CD4-positive, alpha-beta T cell treated with Interleukin-2 at 100 ng/mL for 4 hours (primary cell): ENCODE measurements at regions not wholly inside any gene's neighbourhood (a gene's known extent, or its start where the extent isn't known, plus 50 kb on each side); places are given as distances from the start of the nearest gene placed in this dataset.
"Not testable (repeated sequence)": the region's sequence is repeated elsewhere in the genome, so short reads cannot be mapped to it uniquely, and the experiment has no call there.

Experiments used
- DNase-seq: peaks from one replicate; pipeline ENCODE4 v3.0.0-alpha.2; 2020; ENCODE audit warnings: low spot score

DNA sequence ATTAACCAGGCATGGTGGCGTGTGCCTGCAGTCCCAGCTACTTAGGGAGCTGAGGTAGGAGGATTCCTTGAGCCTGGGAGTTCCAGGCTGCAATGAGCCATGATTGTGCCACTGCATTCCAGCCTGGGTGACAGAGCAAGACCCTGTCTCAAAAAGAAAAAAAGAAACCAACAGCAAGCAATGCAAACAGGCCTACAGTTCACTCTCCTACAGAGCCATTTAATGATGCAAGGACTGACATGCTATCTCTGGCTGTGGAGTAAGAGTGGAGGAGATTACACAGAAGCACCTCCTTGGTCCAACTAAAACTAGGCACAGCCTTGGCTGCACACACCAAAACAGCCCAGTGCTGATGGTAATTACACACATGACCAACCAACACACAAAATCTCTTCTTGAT is 127.5 kb upstream of the SOD1 start:
- DNase-seq, result no peak

DNA sequence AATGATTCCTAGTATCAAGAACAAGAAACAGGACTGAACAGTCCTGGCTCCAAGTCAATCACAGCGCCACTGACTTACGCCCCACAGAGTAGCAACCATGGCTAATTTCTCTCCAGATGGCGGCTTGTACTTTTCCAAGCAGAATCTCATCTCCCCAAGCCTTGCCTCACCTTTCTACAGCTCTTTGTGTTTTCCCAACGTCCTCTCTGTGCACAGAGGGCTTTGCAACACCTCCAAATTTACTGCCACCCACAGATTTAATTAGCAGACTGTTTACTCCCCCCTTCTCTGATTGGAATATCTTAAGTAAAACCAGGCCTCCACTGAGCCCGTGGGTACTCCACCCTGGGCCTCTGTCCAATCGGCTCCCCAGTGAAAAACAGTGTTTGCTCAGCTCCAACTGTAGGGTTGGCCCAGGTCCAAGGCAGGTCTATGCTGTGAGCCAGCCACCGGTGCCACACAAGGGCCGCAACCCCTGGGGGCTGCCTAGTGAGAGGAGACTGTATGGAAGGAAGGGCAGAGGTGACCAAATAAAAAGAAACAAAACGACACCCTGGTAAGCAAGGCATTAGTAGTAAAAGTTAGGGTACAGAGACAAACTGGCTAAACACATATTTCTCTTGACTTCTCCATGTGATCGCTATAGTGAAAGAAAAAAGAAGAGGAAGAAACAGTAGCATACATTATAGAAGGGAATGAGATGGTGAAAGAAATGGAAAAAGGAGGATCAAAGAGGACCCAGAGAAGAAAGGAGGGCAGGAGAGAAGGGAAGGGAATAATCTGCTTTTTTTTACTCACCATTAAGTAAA is 128.4 kb upstream of the SOD1 start:
- DNase-seq, result no peak

DNA sequence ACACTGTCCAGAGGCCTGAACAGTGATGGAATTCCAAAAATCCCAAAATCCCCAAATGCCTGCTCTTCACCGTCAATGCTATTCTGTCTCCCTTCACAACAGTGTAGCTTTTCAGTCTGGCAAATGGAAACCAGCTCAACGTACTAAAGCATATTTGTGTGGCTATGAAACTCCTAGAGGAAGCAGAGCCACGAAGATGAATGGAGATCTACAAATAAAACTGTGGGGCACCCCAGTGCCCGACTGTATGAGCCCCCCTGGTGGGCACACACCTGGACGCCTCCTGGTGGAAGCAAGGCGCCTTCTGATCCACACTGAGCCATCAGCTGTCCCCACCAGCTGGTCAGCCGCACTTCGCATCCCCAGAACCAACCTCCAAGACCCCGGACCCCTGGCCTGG is 129.1 kb upstream of the SOD1 start:
- DNase-seq, result no peak

DNA sequence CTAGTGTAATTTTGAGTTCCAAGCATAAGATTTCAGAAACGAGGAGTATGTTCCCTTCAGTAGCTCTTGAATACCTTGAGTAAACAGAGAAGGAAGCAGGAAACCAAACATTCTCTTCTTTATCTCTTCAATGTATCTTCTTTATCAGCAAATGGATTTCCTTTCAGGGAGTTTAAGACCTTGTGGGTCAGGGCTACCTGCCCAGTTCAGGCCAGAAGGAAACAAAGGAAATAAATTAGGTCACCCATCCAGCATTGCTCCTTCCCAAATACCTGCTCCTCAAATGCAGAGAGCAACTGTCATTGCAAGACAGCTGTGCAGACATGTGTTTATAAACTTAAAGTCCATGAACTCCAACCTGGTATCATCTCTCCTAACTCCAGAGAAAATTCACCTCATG is 130.1 kb upstream of the SOD1 start:
- no peak for DNase-seq

DNA sequence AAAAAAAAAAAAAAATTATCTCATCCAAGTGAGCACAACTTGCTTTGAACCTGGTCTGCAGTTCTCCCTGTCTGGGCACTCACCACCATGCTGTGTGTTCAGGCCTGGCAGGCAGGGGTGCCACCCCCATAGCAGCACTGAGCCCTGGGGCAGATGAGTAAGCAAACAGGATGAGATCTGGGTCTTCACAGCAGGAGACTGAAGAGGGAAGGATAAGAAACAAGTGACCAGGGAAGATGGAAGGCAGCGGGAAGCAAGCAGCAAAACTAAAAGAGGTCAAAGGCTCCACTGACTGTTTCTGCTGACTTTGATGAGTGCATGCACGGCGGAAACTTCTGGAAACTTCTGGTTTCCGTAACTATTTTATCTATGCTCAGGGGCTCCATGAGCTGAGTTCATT is 133.5 kb upstream of the SOD1 start:
- no peak for DNase-seq

DNA sequence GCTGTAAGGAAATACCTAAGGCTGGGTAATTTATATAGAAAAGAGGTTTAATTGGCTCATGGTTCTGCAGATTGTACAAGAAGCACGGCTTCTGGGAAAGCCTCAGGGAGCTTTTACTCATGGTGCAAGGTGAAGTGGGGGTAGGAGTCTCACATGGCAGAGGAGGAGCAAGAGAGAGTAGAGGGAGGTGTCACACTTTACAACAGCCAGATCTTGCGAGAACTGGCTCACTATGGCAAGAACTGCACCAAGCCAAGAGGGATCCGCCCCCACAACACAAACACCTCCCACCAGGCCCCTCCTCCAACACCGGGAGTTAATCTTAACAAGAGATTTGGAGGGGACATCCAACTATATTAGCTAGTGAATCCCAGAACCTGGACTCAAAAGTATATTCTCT is 135.4 kb upstream of the SOD1 start:
- no peak for DNase-seq

DNA sequence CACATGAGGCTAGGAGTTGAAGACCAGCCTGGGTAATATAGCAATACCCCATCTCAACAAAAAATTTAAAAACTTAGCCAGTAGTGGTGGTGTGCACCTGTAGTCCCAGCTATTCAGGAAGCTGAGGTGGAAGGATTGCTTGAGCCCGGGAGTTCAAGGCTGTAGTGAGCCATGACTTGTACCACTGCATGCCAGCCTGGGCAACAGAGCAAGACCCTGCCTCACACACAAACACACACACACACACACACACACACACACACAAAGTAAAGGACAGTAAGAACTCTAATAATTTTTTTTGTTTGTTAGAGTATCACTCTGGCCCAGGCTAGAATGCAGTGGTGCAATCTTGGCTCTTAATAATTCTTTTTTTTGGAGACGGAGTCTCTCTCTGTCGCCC is 138.0 kb upstream of the SOD1 start:
- no peak for DNase-seq

DNA sequence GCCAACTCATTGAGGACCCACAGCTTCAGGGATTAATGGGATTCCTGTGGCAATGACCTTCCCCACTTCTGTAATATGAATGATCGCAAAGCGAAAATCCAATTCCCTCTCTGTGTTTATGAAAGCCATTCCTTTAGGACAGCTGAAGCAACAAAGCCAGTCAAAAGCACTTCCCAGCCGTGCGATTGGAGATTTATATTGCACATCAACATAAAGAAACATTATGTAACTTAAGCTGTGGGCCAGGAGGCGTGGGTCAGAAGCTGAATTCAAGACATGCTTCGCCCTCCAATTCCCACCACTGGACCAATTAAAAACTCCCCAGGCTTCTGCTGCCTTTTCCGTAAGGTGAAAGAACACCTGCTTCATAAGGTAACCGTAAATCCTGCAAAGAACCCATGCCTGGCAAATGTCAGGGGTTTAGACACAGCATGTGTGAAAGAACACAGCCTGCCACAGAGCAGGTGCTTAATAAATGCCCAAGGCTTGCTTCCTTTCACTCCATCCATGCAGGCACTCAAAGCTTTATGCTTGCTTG is 138.9 kb upstream of the SOD1 start:
- DNase-seq, result no peak

DNA sequence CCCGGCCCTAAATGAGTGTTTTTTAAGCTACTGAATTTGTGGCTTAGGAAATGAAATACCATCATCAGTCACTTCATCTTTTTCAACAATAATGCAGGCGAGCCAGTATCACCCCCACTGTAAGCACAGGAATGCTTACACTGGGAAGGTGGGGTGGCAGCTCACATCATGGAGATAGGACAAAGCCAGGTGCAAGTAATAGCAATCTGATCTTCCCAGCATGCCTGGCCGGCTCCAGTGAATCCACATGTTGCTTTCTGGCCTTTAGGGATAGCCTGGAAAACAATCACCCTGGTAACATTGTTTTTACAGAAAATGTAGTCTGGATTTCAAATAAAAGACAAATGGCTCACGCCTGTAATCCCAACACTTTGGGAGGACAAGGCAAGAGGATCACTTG is 140.9 kb upstream of the SOD1 start:
- no peak for DNase-seq

DNA sequence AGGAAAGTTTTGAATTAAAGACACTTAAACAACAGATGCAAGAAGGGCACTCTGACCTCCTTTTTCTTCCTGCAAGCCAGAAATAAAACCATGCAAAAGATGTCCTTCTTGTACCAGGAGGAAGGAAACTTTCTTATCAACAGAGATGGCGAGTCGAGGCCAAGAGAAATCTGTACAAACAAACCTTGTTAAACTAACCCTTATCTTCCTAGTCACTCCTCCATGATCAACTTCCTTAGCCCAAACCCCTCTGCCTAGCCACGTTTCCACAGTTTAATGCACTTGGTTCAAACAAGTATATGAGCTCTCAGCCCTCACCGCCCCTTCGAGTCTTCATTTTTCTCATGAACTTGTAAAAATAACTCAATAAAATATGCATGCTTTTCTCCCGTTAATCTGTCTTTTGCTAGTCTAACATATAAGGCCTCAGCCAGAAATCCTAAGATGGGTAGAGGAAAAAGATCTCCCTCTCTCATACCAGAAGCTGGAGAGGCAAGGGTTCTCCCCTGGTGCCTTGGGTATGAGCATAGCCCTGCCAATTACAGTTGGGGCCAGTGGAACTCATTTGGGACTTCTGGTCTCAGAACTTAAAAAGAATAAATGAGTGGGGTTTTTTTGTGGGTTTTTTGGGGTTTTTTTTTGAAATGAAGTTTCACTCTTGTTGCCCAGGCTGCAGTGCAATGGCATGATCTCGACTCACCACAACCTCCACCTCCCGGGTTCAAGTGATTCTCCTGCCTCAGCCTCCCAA is 141.7 kb upstream of the SOD1 start:
- DNase-seq, result no peak

DNA sequence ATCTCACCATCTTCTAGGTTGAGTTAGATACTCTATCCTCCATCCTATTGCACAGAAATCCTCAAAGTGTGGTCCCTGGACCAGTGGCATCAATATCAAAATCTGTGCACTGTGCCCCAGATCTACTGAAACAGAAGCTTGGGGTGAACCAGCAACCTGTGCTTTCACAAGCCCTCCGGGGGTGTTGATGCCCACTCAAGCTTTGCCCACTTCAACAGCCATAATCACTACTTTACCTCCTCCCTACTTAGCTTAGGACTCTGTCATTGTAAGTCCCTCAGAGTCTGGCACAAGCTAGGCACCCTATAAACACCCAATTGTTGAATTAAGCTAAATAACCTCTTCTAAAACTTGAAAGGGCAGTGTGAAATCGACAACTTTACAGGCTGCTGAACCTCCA is 144.2 kb upstream of the SOD1 start:
- no peak for DNase-seq

DNA sequence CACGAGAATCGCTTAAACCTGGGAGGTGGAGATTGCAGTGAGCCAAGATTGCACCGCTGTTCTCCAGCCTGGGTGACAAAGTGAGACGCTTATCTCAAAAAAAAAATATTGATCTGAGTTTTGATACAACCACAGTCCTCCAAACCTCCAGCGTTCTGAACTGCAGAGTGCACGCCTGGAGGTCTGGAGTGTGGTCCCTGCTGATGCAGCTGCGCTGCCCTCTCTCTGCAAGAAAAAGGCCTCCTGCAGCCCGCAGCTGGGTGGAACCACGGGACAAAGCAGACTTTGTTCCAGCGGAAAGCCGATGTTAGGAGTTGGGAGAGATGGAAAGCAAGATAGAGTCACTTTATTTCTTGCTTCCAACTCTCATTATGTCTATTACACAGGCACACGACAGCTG is 144.9 kb upstream of the SOD1 start:
- DNase-seq, result no peak

DNA sequence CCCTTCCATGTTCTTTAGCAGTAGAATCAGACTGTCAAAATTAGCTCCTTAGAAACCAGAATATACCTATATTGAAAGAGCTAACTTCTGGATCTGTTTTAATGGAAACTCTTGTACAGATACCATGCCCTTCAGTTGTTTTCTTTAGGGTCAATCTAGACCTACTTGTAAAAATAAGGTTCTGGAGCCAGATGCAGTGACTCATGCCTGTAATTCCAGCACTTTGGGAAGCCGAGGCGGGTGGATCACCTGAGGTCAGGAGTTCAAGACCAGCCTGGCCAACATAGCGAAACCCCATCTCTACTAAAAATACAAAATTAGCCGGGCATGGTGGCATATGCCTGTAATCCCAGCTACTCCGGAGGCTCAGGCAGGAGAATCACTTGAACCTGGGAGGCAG is 146.0 kb upstream of the SOD1 start:
- DNase-seq, result not testable (repeated sequence)

DNA sequence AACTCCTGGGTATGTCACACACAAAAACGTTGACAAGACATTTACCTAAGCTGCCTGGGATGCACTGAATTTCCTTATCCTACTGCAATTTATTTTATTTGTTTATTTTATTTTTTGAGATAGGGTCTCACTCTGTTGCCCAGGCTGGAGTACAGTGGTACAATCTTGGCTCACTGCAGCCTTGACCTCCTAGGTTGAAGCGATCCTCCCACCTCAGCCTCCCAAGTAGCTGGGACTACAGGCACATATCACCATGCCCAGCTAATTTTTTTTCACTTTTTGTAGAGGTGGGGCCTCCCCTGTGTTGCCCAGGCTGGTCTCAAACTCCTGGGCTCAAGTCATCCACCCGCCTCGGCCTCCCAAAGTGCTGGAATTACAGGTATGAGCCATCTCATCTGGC is 147.5 kb upstream of the SOD1 start:
- DNase-seq, result not testable (repeated sequence)

DNA sequence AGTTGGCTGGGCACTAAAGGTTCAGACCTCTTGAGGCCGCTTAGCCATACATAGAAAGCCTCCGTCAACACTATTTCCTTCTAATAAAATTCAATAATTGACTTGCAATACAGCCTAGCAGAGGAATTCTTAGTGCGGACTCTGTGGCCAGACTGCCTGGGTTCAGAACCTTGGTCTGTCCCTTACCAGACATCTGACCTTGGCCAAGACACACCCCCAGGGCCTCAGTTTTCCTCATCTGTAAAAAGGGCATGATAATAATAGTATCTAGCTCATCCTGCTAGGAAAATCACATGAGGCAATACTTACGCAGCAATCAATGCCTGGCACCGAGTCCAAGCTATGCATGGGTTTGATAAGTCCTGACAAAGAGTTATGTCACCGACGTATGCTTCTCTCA is 148.2 kb upstream of the SOD1 start:
- no peak for DNase-seq

DNA sequence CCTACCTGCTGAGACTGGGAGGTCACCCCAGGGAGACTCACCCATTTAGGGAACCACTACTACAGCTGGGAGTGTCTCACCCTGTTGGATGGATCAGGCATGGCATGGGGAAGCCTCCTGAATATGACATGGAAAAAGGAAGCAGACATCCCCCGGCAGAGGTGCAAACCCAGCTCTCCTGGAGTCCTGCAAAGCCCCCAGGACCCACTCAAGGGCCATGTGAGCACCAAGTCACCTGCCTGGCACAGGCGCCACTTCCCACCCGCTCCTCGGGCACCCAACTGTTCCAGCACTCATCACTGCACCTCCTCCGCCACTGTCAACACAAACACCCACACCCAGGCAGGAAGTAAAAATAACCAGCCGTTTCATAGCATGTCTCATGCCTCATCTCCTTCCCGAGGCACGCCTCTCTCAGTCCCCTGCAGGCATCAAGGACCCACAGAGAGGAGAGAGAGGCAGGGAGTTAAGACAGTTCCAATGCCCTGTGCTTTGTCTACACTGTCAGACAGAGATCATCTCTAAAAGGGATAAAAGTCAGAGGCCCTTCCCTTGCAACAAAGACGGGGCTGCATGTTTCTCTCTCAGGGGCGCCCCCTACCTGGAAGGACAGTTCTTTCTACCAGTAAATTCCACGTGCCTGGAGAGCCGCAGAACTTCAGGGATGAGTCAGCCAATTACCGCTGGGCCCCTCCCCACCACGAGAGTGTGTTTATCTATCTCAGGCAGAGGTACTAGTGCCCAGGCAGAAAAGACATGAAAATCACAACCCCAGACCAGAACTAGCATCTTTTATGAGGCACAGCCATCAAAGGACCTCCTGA is 150.1 kb upstream of the SOD1 start:
- peak; percentile 82 for DNase-seq

DNA sequence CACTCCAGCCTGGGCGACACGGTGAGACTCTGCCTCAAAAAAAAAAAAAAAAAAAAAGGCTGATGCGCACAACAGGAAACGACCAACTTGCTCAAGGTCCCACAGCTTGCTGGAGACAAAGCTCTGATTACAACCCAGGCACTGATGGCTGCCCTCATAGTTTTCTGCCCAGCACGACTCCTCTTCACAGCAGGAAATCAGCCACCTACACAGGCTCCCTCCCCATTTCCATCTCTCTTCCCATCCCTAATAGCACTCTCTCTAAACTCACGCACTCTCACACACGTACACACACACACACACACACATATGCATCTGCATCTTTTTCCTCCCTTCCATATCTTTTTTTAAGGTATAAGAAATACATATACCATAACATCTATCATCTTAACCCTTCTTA is 153.5 kb upstream of the SOD1 start:
- DNase-seq, result no peak

DNA sequence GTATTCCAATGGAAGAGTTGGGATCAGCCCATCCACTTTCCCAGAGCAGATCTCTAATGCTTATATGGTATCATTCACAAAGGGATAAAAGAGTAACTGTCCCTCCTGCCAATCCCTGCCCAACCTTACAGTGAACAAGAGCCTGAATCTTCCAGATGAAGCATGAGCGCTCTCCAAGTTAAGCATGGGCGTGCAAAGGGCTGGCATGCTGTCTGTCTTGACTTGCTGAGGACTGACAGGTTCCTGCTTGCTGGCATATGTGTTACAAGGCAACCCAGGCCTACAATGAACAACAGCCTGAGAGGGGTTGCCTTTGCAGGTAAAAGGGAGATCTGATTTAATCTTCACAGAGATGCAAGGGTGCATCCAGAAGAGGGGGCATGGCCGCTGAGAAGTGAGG is 155.6 kb upstream of the SOD1 start:
- DNase-seq, result no peak

DNA sequence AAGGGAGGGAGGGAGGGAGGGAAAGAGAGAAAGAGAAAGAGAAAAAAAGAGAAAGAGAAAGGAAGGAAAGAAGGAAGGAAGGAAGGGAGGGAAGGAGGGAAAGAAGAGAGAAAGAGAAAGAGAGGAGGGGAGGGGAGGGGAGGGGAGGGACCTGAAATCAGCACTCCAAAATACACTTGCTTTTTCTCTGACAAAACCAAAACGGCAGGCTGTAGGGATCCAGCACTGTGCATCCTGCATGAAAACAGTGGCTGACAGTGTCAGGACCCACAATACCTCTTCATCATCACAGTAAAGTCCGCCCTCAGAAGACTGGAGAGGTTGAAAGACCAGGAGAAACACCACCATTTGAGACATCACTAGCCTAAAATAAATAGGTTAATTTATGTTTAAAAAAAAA is 156.0 kb upstream of the SOD1 start:
- DNase-seq, result no peak

DNA sequence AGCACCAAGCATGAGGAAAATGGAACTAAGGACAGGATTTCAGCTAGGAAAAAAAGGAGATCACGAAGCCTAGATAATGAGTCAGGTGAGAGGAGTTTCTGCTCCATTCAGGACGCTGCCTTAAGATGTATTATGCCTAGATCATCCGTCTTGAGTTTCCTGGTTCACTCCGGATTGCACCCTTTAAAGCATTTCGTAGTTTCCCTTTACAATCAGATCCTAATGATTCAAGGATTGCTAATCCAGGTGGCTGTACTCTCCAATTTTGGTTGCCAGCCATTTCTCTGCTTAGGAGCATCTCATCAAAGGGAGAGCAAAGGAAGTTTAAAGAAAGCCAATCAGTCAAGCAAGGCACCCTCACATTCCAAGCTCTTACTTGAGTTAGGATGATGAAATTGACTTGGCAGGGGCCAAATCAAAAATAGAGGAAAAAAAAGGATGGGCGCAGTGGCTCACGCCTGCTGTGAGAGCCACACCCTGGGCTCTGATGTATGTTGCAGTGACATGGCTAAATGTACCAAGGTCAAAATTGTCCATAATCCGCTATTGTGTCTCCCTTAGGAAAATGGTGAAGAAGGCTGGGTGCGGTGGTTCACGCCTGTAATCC is 156.9 kb upstream of the SOD1 start:
- no peak for DNase-seq

DNA sequence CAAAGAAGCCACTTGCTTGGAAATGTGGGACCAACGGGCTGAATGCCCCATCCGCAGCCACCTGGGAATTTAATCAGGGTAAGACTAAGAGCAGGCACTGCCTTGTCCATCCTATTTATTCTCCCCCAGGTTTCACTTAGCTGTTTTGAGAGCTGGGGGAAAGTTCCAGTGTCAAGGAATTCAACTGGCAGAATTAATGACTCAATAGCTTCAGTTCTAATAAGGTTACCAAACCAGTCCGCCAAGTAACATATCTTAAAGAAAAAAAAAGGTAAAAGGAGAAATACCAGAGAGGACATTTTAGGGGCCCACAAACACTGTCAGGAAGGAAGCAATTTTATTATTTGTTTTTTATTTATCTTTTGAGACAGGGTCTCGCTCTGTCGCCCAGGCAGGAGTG is 157.6 kb upstream of the SOD1 start:
- no peak for DNase-seq

DNA sequence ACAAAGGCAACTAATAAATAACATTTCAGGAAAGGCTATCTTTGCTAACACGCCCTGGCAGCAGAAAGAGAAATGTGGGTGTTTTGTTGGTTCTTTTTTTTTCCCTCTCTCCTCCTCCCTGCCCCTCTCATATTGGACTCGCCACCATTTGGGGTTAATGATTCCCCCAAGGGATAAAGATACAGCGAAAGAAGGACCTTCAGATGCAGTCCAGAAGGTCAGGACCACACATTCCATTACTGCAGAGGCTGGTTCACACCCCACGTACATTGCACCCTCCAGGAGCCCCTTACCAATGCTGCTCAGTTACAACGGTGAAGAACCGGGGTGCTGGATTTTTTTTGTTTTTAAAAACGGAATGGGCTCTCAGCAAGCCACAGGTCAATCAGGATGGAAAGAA is 156.9 kb upstream of the TIAM1 start:
- no peak for DNase-seq
